ENCODE measurements at regions not wholly inside any gene's neighbourhood (a gene's known extent, or its start where the extent isn't known, plus 50 kb on each side); places are given as distances from the start of the nearest gene placed in this dataset.

DNA sequence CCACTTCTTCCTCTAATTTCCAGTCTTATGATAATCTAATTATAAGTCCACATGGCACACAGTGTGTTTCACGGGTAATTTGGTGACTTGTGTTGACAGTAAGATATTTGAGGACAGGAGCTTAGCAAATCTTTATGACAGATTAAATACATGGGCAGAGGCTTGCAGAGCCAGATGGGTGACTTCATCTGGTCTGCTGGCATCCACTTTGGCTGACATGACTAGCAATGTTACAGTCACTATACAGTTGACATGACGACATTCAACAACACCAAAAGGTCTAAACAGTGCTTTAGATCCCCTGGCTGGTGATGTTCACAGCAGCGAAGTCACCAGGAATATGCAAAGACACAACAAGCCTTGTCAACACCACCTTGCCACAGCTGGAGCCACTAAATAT, 147.2 kb downstream of the ETS2 start:
- no peak for TF ChIP-seq KDM1A (IDR thresholded peaks at IDR 0.05; ENCODE audit: borderline replicate concordance)
- TF ChIP-seq, protein P1, sequence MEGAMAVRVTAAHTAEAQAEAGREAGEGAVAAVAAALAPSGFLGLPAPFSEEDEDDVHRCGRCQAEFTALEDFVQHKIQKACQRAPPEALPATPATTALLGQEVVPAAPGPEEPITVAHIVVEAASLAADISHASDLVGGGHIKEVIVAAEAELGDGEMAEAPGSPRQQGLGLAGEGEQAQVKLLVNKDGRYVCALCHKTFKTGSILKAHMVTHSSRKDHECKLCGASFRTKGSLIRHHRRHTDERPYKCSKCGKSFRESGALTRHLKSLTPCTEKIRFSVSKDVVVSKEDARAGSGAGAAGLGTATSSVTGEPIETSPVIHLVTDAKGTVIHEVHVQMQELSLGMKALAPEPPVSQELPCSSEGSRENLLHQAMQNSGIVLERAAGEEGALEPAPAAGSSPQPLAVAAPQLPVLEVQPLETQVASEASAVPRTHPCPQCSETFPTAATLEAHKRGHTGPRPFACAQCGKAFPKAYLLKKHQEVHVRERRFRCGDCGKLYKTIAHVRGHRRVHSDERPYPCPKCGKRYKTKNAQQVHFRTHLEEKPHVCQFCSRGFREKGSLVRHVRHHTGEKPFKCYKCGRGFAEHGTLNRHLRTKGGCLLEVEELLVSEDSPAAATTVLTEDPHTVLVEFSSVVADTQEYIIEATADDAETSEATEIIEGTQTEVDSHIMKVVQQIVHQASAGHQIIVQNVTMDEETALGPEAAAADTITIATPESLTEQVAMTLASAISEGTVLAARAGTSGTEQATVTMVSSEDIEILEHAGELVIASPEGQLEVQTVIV (IDR thresholded peaks at IDR 0.05; ENCODE audit: borderline replicate concordance, partially characterized antibody): no peak
- no peak for TF ChIP-seq RAD21 (IDR thresholded peaks at IDR 0.05; ENCODE audit: insufficient read depth, low read depth, low read length)
- no peak for TF ChIP-seq BHLHE40 (IDR thresholded peaks at IDR 0.05; ENCODE audit: borderline replicate concordance in 1 of 2, low read depth in 2 of 2, low read length in 1 of 2)
- TF ChIP-seq NBN (IDR thresholded peaks at IDR 0.05): no peak
- SMC1A ChIA-PET (ENCODE audit: uncharacterized antibody, unreplicated experiment): no interaction called here
- H3K9me3 ChIP-seq (replicated peaks; ENCODE audit: control insufficient read depth, insufficient read depth, low read length): no peaks in the 10 kb centered on the region
- WGBS (ENCODE audit: insufficient coverage, insufficient replicate concordance, low lambda C conversion rate, missing lambda C conversion rate): 0% methylated on average over 3 of the region's 3 CpGs
- no peak overlapping the region for H3K9ac ChIP-seq (ENCODE audit: control insufficient read depth, insufficient read depth, low read length)
- H3K36me3 ChIP-seq (ENCODE audit: control insufficient read depth in 2 of 2, insufficient read depth in 2 of 2, low read length in 1 of 2): no peaks in the 10 kb centered on the region
- no peak overlapping the region for H3K27ac ChIP-seq (ENCODE audit: control insufficient read depth, insufficient read depth)
- H3K4me3 ChIP-seq: no peak overlapping the region
- H3K4me2 ChIP-seq (ENCODE audit: control insufficient read depth, insufficient read depth): no peak overlapping the region
- in situ Hi-C loops (cut with MboI): no loop called here
- no peaks in the 10 kb centered on the region for H3K79me2 ChIP-seq (ENCODE audit: control insufficient read depth, insufficient read depth, low read length)
- RAD21 ChIA-PET (ENCODE audit: unreplicated experiment): no interaction called here
- no peak overlapping the region for H2AFZ ChIP-seq (ENCODE audit: control insufficient read depth, low read depth, low read length)
- no peaks in the 10 kb centered on the region for H3K4me1 ChIP-seq (ENCODE audit: control insufficient read depth, insufficient read depth, low read length)
- no peaks in the 10 kb centered on the region for H4K20me1 ChIP-seq (ENCODE audit: control insufficient read depth, insufficient read depth)
- BruUV-seq (replicated peaks): no TSS peak
- intact Hi-C loops (cut with micrococcal nuclease; ENCODE audit: unreplicated experiment): no loop called here
- no peak for DNase-seq (ENCODE audit: low read depth, low spot score)
- CTCF ChIA-PET: no interaction called here
- no peak for FAIRE-seq
- H3K27me3 ChIP-seq (replicated peaks in 1 of 2; ENCODE audit: control insufficient read depth in 2 of 2, insufficient read depth in 2 of 2, low read length in 1 of 2): no peaks in the 10 kb centered on the region
- no peak for ATAC-seq
- POLR2A ChIA-PET: no interaction called here

DNA sequence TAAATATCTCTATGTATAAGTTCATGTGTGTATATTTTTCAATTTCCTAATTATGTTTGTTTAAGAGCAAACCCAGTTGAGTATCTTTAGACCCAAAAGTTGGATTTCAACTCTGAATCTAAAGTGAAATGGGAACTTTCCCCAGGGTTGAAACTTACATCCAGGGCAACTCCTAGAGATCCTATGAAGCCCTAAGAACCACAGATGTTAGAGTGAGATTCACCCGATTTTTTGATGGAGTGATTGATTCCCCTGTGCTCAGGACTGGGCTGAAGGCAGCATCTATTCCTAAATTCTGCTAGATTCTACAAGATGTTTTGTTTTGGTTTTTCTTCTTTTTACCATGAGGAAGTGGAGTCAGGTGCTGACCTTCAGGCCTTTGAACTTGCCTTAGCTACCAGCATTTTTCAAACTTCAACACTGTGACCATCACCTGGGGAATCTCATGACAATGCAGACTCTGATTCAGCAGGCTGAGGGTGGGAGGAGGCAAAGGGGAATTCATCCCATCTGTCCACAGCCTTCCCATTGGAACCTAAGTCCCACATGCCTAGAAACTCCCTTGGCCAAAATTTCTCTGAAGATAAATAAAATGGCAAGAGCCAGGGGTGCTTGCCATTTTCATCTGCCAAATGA, 145.5 kb downstream of the ETS2 start:
- Histone ChIP-seq H3K27ac (ENCODE audit: control insufficient read depth, insufficient read depth) (no peak overlapping the region), H3K4me2 (ENCODE audit: control insufficient read depth, insufficient read depth) (no peak overlapping the region), H3K4me3 (no peak overlapping the region), H3K36me3 (ENCODE audit: control insufficient read depth in 2 of 2, insufficient read depth in 2 of 2, low read length in 1 of 2) (no peaks in the 10 kb centered on the region), H2AFZ (ENCODE audit: control insufficient read depth, low read depth, low read length) (no peak overlapping the region), H3K9ac (ENCODE audit: control insufficient read depth, insufficient read depth, low read length) (no peak overlapping the region), H3K4me1 (ENCODE audit: control insufficient read depth, insufficient read depth, low read length) (no peaks in the 10 kb centered on the region), H3K9me3 (replicated peaks; ENCODE audit: control insufficient read depth, insufficient read depth, low read length) (no peaks in the 10 kb centered on the region), H4K20me1 (ENCODE audit: control insufficient read depth, insufficient read depth) (no peaks in the 10 kb centered on the region), H3K79me2 (ENCODE audit: control insufficient read depth, insufficient read depth, low read length) (no peaks in the 10 kb centered on the region), H3K27me3 (replicated peaks in 1 of 2; ENCODE audit: control insufficient read depth in 2 of 2, insufficient read depth in 2 of 2, low read length in 1 of 2) (no peaks in the 10 kb centered on the region)
- ChIA-PET RAD21 (ENCODE audit: unreplicated experiment) (no interaction called here), CTCF (no interaction called here), SMC1A (ENCODE audit: uncharacterized antibody, unreplicated experiment) (no interaction called here), POLR2A (no interaction called here)
- DNase-seq (ENCODE audit: low read depth, low spot score) (no peak), ATAC-seq (no peak), FAIRE-seq (no peak)
- 0% methylated on average over 1 of the region's 1 CpG for WGBS (ENCODE audit: insufficient coverage, insufficient replicate concordance, low lambda C conversion rate, missing lambda C conversion rate)
- in situ Hi-C loops (cut with MboI) (no loop called here), intact Hi-C loops (cut with micrococcal nuclease; ENCODE audit: unreplicated experiment) (no loop called here)
- BruUV-seq (replicated peaks): no TSS peak
- TF ChIP-seq BCL11A (IDR thresholded peaks at IDR 0.05; ENCODE audit: low read depth, low read length): no peak
- TF ChIP-seq IKZF1 (conservative IDR thresholded peaks at IDR 0.05): no peak
- no peak for TF ChIP-seq GABPA (IDR thresholded peaks at IDR 0.05; ENCODE audit: low read depth)
- TF ChIP-seq, protein P2, sequence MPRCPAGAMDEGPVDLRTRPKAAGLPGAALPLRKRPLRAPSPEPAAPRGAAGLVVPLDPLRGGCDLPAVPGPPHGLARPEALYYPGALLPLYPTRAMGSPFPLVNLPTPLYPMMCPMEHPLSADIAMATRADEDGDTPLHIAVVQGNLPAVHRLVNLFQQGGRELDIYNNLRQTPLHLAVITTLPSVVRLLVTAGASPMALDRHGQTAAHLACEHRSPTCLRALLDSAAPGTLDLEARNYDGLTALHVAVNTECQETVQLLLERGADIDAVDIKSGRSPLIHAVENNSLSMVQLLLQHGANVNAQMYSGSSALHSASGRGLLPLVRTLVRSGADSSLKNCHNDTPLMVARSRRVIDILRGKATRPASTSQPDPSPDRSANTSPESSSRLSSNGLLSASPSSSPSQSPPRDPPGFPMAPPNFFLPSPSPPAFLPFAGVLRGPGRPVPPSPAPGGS (IDR thresholded peaks at IDR 0.05; ENCODE audit: borderline replicate concordance, insufficient read depth, low read depth, low read length, poor library complexity, severe bottlenecking): no peak
- no peak for TF ChIP-seq MYB (IDR thresholded peaks at IDR 0.05; ENCODE audit: borderline replicate concordance, low read depth, low read length)
- TF ChIP-seq, protein P3, sequence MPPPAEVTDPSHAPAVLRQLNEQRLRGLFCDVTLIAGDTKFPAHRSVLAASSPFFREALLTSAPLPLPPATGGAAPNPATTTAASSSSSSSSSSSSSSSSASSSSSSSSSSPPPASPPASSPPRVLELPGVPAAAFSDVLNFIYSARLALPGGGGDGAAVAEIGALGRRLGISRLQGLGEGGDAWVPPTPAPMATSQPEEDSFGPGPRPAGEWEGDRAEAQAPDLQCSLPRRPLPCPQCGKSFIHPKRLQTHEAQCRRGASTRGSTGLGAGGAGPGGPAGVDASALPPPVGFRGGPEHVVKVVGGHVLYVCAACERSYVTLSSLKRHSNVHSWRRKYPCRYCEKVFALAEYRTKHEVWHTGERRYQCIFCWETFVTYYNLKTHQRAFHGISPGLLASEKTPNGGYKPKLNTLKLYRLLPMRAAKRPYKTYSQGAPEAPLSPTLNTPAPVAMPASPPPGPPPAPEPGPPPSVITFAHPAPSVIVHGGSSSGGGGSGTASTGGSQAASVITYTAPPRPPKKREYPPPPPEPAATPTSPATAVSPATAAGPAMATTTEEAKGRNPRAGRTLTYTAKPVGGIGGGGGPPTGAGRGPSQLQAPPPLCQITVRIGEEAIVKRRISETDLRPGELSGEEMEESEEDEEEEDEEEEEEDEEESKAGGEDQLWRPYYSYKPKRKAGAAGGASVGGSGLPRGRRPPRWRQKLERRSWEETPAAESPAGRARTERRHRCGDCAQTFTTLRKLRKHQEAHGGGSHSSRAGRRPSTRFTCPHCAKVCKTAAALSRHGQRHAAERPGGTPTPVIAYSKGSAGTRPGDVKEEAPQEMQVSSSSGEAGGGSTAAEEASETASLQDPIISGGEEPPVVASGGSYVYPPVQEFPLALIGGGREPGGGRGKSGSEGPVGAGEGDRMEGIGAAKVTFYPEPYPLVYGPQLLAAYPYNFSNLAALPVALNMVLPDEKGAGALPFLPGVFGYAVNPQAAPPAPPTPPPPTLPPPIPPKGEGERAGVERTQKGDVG (CRISPR knock-in tag; IDR thresholded peaks at IDR 0.05): no peak

Measured in GM12878 (cell line).